RWPE1 (cell line): ENCODE measurements at regions not wholly inside any gene's neighbourhood (a gene's known extent, or its start where the extent isn't known, plus 50 kb on each side); places are given as distances from the start of the nearest gene placed in this dataset.

Experiments
- CTCF ChIA-PET: fragments of 350-600 bp; sonication (Branson Sonifier 250); formaldehyde crosslinking; extraction: SDS; loops from one replicate; lab custom pipeline; 2021; lab: Yijun Ruan, JAX
- POLR2A ChIA-PET: fragments of 400-600 bp; formaldehyde crosslinking; extraction: SDS; loops from one replicate; lab custom pipeline; 2020; ENCODE audit warnings: antibody characterized with exemption; ENCODE audit not compliant: low non-redundant PET; lab: Yijun Ruan, JAX
- DNase-seq: peaks from one replicate; pipeline ENCODE4 v3.0.0; 2012; ENCODE audit warnings: low spot score
- H3K27ac ChIP-seq: fragments of 450-650 bp; 2 replicates; pipeline ENCODE4 v1.5.1; 2017
- CTCF ChIP-seq: fragments of 450-650 bp; conservative IDR thresholded peaks from 2 replicates; pipeline ENCODE4 v1.5.1; 2017; ENCODE audit warnings: low read depth, mild to moderate bottlenecking

GRCh38 chr7:94082126-94082525 is 78.0 kb upstream of the BET1 start:
- ChIA-PET POLR2A (no interaction called here), CTCF (interaction anchor here (0.7 to 1.1 kb wide), 2 partner anchors 15 to 226 kb away, joined by 3 to 4 read pairs; no protein-coding TSS in a partner anchor)
- H3K27ac ChIP-seq, result no peak overlapping the region
- TF ChIP-seq CTCF, result no peak
- no peak for DNase-seq

- ChIA-PET POLR2A (no interaction called here), CTCF (interaction anchor here (0.6 to 1.4 kb wide), 9 partner anchors 18 to 466 kb away, joined by 3 to 6 read pairs (median 5); no protein-coding TSS in a partner anchor)
- peak; percentile 77 for DNase-seq
- TF ChIP-seq CTCF, result peak; percentile 94
- no peak overlapping the region for H3K27ac ChIP-seq
Measured at GRCh38 chr7:94087664-94088352, 83.7 kb upstream of the BET1 start.

GRCh38 chr7:94088560-94088959 is 84.4 kb upstream of the BET1 start:
- ChIA-PET POLR2A (no interaction called here), CTCF (interaction anchor here (0.9 kb wide), 1 partner anchor 180 kb away, joined by 4 read pairs; no protein-coding TSS in a partner anchor)
- DNase-seq, result no peak
- no peak for TF ChIP-seq CTCF
- no peak overlapping the region for H3K27ac ChIP-seq

- CTCF ChIA-PET, result no interaction called here
- TF ChIP-seq CTCF, result no peak
- POLR2A ChIA-PET, result no interaction called here
- no peak for DNase-seq
- no peak overlapping the region for H3K27ac ChIP-seq
Measured at GRCh38 chr7:94089806-94090205, 85.7 kb upstream of the BET1 start.

GRCh38 chr7:94092980-94093379 is 88.8 kb upstream of the BET1 start:
- CTCF ChIA-PET, result no interaction called here
- DNase-seq, result no peak
- POLR2A ChIA-PET, result no interaction called here
- no peak overlapping the region for H3K27ac ChIP-seq
- no peak for TF ChIP-seq CTCF

- CTCF ChIA-PET, result no interaction called here
- H3K27ac ChIP-seq, result no peak overlapping the region
- no peak for TF ChIP-seq CTCF
- DNase-seq, result no peak
- POLR2A ChIA-PET, result no interaction called here
Measured at GRCh38 chr7:94094298-94094697, 90.1 kb upstream of the BET1 start.
